Stomach smooth muscle (tissue), 2 donors: ENCODE measurements at regions not wholly inside any gene's neighbourhood (a gene's known extent, or its start where the extent isn't known, plus 50 kb on each side); places are given as distances from the start of the nearest gene placed in this dataset.
"Not testable (repeated sequence)": the region's sequence is repeated elsewhere in the genome, so short reads cannot be mapped to it uniquely, and the experiment has no call there.

Experiments
- H3K27ac ChIP-seq: one replicate; pipeline ENCODE4 v1.7.0; 2013; ENCODE audit warnings: mild to moderate bottlenecking, low read length, inconsistent platforms
- H3K27me3 ChIP-seq, 2 donors: one replicate each; pipeline ENCODE4 v1.7.0; 2013; ENCODE audit warnings: low read length in 2 of 2; ENCODE audit not compliant: insufficient read depth in 2 of 2, control insufficient read depth in 1 of 2
- H3K36me3 ChIP-seq, 2 donors: one replicate each; pipeline ENCODE4 v1.7.0; 2013; ENCODE audit warnings: low read length in 2 of 2; ENCODE audit not compliant: control insufficient read depth in 2 of 2, insufficient read depth in 2 of 2
- H3K4me1 ChIP-seq: one replicate; pipeline ENCODE4 v1.7.0; 2013; ENCODE audit warnings: low read length; ENCODE audit not compliant: control insufficient read depth, insufficient read depth
- H3K4me3 ChIP-seq, 2 donors: one replicate each; pipeline ENCODE4 v1.7.0; 2013; ENCODE audit warnings: low read length in 2 of 2
- H3K9ac ChIP-seq, 2 donors: one replicate each; pipeline ENCODE4 v1.7.0; 2013; ENCODE audit warnings: low read length in 2 of 2, mild to moderate bottlenecking in 1 of 2
- H3K9me3 ChIP-seq, 2 donors: one replicate each; pipeline ENCODE4 v1.7.0; 2013; ENCODE audit warnings: low read length in 2 of 2; ENCODE audit not compliant: control insufficient read depth in 2 of 2
- donor health status: healthy.
- donor health status: Pancreatic carcinoma.

GRCh38 chr1:189644156-189644555 is 833.5 kb downstream of the BRINP3 start:
- not testable (repeated sequence) for H3K36me3 ChIP-seq, H3K9me3 ChIP-seq, H3K9ac ChIP-seq, H3K4me3 ChIP-seq, H3K27ac ChIP-seq, H3K27me3 ChIP-seq, H3K4me1 ChIP-seq

GRCh38 chr1:189644970-189645369 is 832.7 kb downstream of the BRINP3 start:
- Histone ChIP-seq H3K27me3 (no peaks in the 10 kb centered on the region), H3K9me3 (no peaks in the 10 kb centered on the region)

GRCh38 chr1:189646066-189646465 is 831.6 kb downstream of the BRINP3 start:
- Histone ChIP-seq H3K9ac (no peak overlapping the region), H3K4me3 (no peak overlapping the region)

More at GRCh38 chr1:189644970-189645369, 832.7 kb downstream of the BRINP3 start:
- Histone ChIP-seq H3K4me3 (no peak overlapping the region), H3K4me1 (no peaks in the 10 kb centered on the region), H3K27ac (no peak overlapping the region), H3K9ac (no peak overlapping the region), H3K36me3 (no peaks in the 10 kb centered on the region)

GRCh38 chr1:189654906-189655305 is 822.8 kb downstream of the BRINP3 start:
- H3K4me1 ChIP-seq = no peaks in the 10 kb centered on the region
- no peaks in the 10 kb centered on the region for H3K36me3 ChIP-seq
- H3K27me3 ChIP-seq = no peaks in the 10 kb centered on the region
- no peak overlapping the region for H3K4me3 ChIP-seq
- H3K9ac ChIP-seq = no peak overlapping the region
- no peak overlapping the region for H3K27ac ChIP-seq
- no peaks in the 10 kb centered on the region for H3K9me3 ChIP-seq

More at GRCh38 chr1:189646066-189646465, 831.6 kb downstream of the BRINP3 start:
- Histone ChIP-seq H3K36me3 (no peaks in the 10 kb centered on the region), H3K27ac (no peak overlapping the region), H3K4me1 (no peaks in the 10 kb centered on the region), H3K9me3 (no peaks in the 10 kb centered on the region), H3K27me3 (no peaks in the 10 kb centered on the region)

- Histone ChIP-seq H3K9ac (no peak overlapping the region), H3K9me3 (no peaks in the 10 kb centered on the region), H3K27ac (no peak overlapping the region), H3K4me3 (no peak overlapping the region), H3K27me3 (no peaks in the 10 kb centered on the region), H3K36me3 (no peaks in the 10 kb centered on the region), H3K4me1 (no peaks in the 10 kb centered on the region)
Measured at GRCh38 chr1:189656628-189657530, 820.8 kb downstream of the BRINP3 start.

GRCh38 chr1:189657715-189658114 is 819.9 kb downstream of the BRINP3 start:
- Histone ChIP-seq H3K27ac (no peak overlapping the region), H3K36me3 (no peaks in the 10 kb centered on the region), H3K4me3 (no peak overlapping the region), H3K9me3 (no peaks in the 10 kb centered on the region), H3K4me1 (no peaks in the 10 kb centered on the region), H3K9ac (no peak overlapping the region), H3K27me3 (no peaks in the 10 kb centered on the region)

GRCh38 chr1:189658381-189658780 is 819.3 kb downstream of the BRINP3 start:
- no peaks in the 10 kb centered on the region for H3K27me3 ChIP-seq
- H3K27ac ChIP-seq = no peak overlapping the region
- H3K36me3 ChIP-seq = no peaks in the 10 kb centered on the region
- H3K9ac ChIP-seq = no peak overlapping the region
- H3K9me3 ChIP-seq = no peaks in the 10 kb centered on the region
- H3K4me3 ChIP-seq = no peak overlapping the region
- H3K4me1 ChIP-seq = no peaks in the 10 kb centered on the region

- Histone ChIP-seq H3K27me3 (no peaks in the 10 kb centered on the region), H3K4me3 (no peak overlapping the region), H3K9me3 (no peaks in the 10 kb centered on the region), H3K9ac (no peak overlapping the region), H3K36me3 (no peaks in the 10 kb centered on the region), H3K4me1 (no peaks in the 10 kb centered on the region), H3K27ac (no peak overlapping the region)
Measured at GRCh38 chr1:189659731-189660130, 817.9 kb downstream of the BRINP3 start.

GRCh38 chr1:189662190-189662589 is 815.5 kb downstream of the BRINP3 start:
- H3K9me3 ChIP-seq = no peaks in the 10 kb centered on the region
- H3K27me3 ChIP-seq = no peaks in the 10 kb centered on the region
- H3K9ac ChIP-seq = no peak overlapping the region

DNA sequence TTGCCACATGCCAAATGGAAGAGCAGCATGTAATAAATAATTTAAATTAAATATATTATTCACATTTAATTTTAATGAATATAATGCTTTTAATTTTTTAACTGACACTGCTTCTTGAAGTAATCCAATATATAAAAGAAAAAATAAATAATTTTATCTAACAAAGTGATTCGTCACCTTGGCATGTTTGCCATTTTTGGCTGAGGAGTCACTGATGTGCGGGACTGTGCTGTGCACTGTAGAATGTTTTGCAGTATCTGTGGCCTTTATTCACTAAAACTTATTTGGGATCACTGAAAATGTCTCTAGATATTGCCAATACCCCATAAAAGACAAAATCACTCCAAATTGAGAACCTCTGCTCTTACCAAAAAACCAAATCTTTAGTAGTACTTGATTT is 807.8 kb downstream of the BRINP3 start:
- Histone ChIP-seq H3K27me3 (no peaks in the 10 kb centered on the region), H3K9ac (no peak overlapping the region), H3K36me3 (no peaks in the 10 kb centered on the region), H3K4me3 (no peak overlapping the region), H3K9me3 (no peaks in the 10 kb centered on the region), H3K27ac (no peak overlapping the region), H3K4me1 (no peaks in the 10 kb centered on the region)

More at GRCh38 chr1:189662190-189662589, 815.5 kb downstream of the BRINP3 start:
- Histone ChIP-seq H3K4me1 (no peaks in the 10 kb centered on the region), H3K27ac (no peak overlapping the region), H3K36me3 (no peaks in the 10 kb centered on the region), H3K4me3 (no peak overlapping the region)

DNA sequence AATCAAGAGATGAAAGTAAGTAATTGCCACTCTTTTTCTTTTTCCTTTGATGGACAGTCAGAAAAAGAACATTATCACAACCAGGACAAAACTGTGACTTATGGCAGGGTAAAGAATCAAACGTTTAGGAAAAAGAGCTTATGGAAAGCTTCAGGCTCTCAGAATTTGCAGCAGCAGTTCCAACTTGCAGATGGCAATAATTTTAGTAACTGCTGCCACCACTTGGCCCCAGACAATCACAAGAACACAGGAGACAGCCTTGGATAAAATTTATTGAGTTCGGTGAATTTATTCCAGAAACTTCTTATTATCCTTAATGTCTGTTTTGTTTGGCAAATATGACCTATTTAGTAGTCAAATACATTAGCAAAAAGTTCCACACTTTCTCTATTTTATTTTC is 804.4 kb downstream of the BRINP3 start:
- H3K36me3 ChIP-seq = no peaks in the 10 kb centered on the region
- H3K27me3 ChIP-seq = no peaks in the 10 kb centered on the region
- H3K4me1 ChIP-seq = no peaks in the 10 kb centered on the region
- no peak overlapping the region for H3K9ac ChIP-seq
- no peak overlapping the region for H3K27ac ChIP-seq
- no peak overlapping the region for H3K4me3 ChIP-seq
- no peaks in the 10 kb centered on the region for H3K9me3 ChIP-seq
